IMR-90 (cell line): ENCODE measurements at regions not wholly inside any gene's neighbourhood (a gene's known extent, or its start where the extent isn't known, plus 50 kb on each side); places are given as distances from the start of the nearest gene placed in this dataset.

Experiments
- BHLHE40 ChIP-seq: fragments of 150-350 bp; IDR thresholded peaks from 2 replicates; pipeline ENCODE4 v1.6.1; 2016; ENCODE audit warnings: mild to moderate bottlenecking, low read depth, low read length
- CEBPB ChIP-seq: IDR thresholded peaks from 2 replicates; pipeline ENCODE4 v1.6.1; 2012; ENCODE audit warnings: low read depth, low read length, improper control_type of control experiment
- MAZ ChIP-seq: IDR thresholded peaks from 2 replicates; pipeline ENCODE4 v1.6.1; 2012; ENCODE audit warnings: low read depth, mild to moderate bottlenecking, low read length, improper control_type of control experiment, moderate library complexity, borderline replicate concordance
- MXI1 ChIP-seq: IDR thresholded peaks from 2 replicates; pipeline ENCODE4 v1.6.1; 2012; ENCODE audit warnings: low read depth, mild to moderate bottlenecking, low read length, moderate library complexity, borderline replicate concordance
- NFE2L2 ChIP-seq: fragments of 150-350 bp; IDR thresholded peaks from 2 replicates; pipeline ENCODE4 v1.6.1; 2016; ENCODE audit warnings: low read depth, mild to moderate bottlenecking, low read length
- POLR2A ChIP-seq: IDR thresholded peaks from 2 replicates; pipeline ENCODE4 v1.6.1; 2012; ENCODE audit warnings: mild to moderate bottlenecking, low read depth, low read length
- SMC3 ChIP-seq: fragments of 150-350 bp; IDR thresholded peaks from 2 replicates; pipeline ENCODE4 v1.6.1; 2016; ENCODE audit warnings: low read depth, mild to moderate bottlenecking, antibody characterized with exemption, low read length, moderate library complexity
- TF ChIP-seq, protein P1 (sequence below): conservative IDR thresholded peaks from 2 replicates; pipeline ENCODE4 v1.5.1; 2012; ENCODE audit warnings: mild to moderate bottlenecking, low read depth, low read length, improper control_type of control experiment
- TF ChIP-seq, protein P2 (sequence below): fragments of 150-350 bp; IDR thresholded peaks from 2 replicates; pipeline ENCODE4 v1.6.1; 2016; ENCODE audit warnings: low read depth, mild to moderate bottlenecking, low read length, moderate library complexity, borderline replicate concordance
- TF ChIP-seq, protein P3 (sequence below): fragments of 150-350 bp; IDR thresholded peaks from 2 replicates; pipeline ENCODE4 v1.6.1; 2017; ENCODE audit warnings: mild to moderate bottlenecking, antibody characterized with exemption, low read length, low read depth

- TF ChIP-seq, protein P1, sequence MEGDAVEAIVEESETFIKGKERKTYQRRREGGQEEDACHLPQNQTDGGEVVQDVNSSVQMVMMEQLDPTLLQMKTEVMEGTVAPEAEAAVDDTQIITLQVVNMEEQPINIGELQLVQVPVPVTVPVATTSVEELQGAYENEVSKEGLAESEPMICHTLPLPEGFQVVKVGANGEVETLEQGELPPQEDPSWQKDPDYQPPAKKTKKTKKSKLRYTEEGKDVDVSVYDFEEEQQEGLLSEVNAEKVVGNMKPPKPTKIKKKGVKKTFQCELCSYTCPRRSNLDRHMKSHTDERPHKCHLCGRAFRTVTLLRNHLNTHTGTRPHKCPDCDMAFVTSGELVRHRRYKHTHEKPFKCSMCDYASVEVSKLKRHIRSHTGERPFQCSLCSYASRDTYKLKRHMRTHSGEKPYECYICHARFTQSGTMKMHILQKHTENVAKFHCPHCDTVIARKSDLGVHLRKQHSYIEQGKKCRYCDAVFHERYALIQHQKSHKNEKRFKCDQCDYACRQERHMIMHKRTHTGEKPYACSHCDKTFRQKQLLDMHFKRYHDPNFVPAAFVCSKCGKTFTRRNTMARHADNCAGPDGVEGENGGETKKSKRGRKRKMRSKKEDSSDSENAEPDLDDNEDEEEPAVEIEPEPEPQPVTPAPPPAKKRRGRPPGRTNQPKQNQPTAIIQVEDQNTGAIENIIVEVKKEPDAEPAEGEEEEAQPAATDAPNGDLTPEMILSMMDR: no peak
- TF ChIP-seq CEBPB: no peak
- no peak for TF ChIP-seq POLR2A
- TF ChIP-seq, protein P2, sequence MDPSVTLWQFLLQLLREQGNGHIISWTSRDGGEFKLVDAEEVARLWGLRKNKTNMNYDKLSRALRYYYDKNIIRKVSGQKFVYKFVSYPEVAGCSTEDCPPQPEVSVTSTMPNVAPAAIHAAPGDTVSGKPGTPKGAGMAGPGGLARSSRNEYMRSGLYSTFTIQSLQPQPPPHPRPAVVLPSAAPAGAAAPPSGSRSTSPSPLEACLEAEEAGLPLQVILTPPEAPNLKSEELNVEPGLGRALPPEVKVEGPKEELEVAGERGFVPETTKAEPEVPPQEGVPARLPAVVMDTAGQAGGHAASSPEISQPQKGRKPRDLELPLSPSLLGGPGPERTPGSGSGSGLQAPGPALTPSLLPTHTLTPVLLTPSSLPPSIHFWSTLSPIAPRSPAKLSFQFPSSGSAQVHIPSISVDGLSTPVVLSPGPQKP: no peak
- TF ChIP-seq NFE2L2: no peak
- TF ChIP-seq SMC3: no peak
- TF ChIP-seq MAZ: no peak
- no peak for TF ChIP-seq MXI1
- no peak for TF ChIP-seq BHLHE40
- TF ChIP-seq, protein P3, sequence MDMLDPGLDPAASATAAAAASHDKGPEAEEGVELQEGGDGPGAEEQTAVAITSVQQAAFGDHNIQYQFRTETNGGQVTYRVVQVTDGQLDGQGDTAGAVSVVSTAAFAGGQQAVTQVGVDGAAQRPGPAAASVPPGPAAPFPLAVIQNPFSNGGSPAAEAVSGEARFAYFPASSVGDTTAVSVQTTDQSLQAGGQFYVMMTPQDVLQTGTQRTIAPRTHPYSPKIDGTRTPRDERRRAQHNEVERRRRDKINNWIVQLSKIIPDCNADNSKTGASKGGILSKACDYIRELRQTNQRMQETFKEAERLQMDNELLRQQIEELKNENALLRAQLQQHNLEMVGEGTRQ: no peak
Measured at GRCh38 chr7:86222806-86223205, 420.9 kb upstream of the GRM3 start.
